GM12892 (cell line): ENCODE measurements at regions not wholly inside any gene's neighbourhood (a gene's known extent, or its start where the extent isn't known, plus 50 kb on each side); places are given as distances from the start of the nearest gene placed in this dataset.

Source experiments
- POLR2A ChIP-seq: IDR thresholded peaks from 2 replicates; pipeline ENCODE4 v1.6.1; 2011; ENCODE audit warnings: low read depth, low read length, control low read depth
- POLR2AphosphoS5 ChIP-seq: IDR thresholded peaks from 2 replicates; pipeline ENCODE4 v1.6.1; 2011; ENCODE audit warnings: low read depth, low read length, control low read depth
- TAF1 ChIP-seq: IDR thresholded peaks from 2 replicates; pipeline ENCODE4 v1.6.1; 2011; ENCODE audit warnings: low read depth, mild to moderate bottlenecking, control low read depth, low read length, borderline replicate concordance

DNA sequence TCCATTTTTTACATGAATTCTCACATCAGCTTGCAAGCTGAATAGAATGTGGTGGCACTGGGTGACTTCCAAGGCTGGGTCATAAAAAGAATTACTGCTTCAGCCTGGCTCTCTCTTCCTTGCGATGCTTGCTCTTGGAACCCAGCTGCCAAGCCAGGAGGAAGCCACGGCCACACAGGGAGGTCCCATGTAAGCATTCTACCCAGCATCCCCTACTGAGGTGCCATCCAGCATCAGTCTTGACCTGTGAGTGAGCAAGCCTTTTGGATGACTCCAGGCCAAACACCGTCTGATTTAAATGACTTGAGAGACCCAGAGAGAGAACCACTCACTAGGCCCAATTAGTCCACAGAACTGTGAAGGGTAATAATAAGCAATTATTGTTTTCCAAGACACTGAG is 750.3 kb upstream of the RAB6C start:
- no peak for TF ChIP-seq TAF1
- TF ChIP-seq POLR2A, result no peak
- no peak for TF ChIP-seq POLR2AphosphoS5
